ENCODE measurements at regions not wholly inside any gene's neighbourhood (a gene's known extent, or its start where the extent isn't known, plus 50 kb on each side); places are given as distances from the start of the nearest gene placed in this dataset.

- CTCF ChIA-PET = interaction anchor here (0.8 kb wide), 2 partner anchors 9 to 570 kb away, joined by 3 to 6 read pairs; no protein-coding TSS in a partner anchor
- H2AFZ ChIP-seq (ENCODE audit: low read depth, low read length) = peak overlapping the region; percentile 52
- no peak overlapping the region for H3K4me3 ChIP-seq (replicated peaks in 1 of 3; ENCODE audit: insufficient read depth in 1 of 3, low read depth in 1 of 3, low read length in 3 of 3)
- peaks cover 2 to 3% of the 10 kb centered on the region in 2 experiments for H3K36me3 ChIP-seq (ENCODE audit: control insufficient read depth in 2 of 2, extremely low read depth in 1 of 2, insufficient read depth in 2 of 2, low read length in 2 of 2)
- POLR2A ChIA-PET = no interaction called here
- no peak for FAIRE-seq
- TF ChIP-seq GATA2 (IDR thresholded peaks at IDR 0.05; ENCODE audit: insufficient read depth, insufficient read length, low read depth, low read length) (no peak), FOS (IDR thresholded peaks at IDR 0.05; ENCODE audit: borderline replicate concordance, insufficient read depth, low read length) (no peak), POLR2AphosphoS5 (IDR thresholded peaks at IDR 0.05; ENCODE audit: insufficient read depth, low read depth, low read length) (no peak), MAX (IDR thresholded peaks at IDR 0.05; ENCODE audit: insufficient read depth, insufficient read length) (no peak), JUN (IDR thresholded peaks at IDR 0.05; ENCODE audit: borderline replicate concordance, insufficient read depth, insufficient read length, low read depth) (no peak), POLR2A (IDR thresholded peaks at IDR 0.05; ENCODE audit: low read depth, low read length) (no peak), MYC (IDR thresholded peaks at IDR 0.05; ENCODE audit: low read depth, low read length) (no peak), EZH2 (IDR thresholded peaks at IDR 0.05; ENCODE audit: borderline replicate concordance, low read depth, low read length, severe bottlenecking) (no peak), CTCF (IDR thresholded peaks at IDR 0.05; ENCODE audit: extremely low read depth in 1 of 2, insufficient read depth in 1 of 2, low read depth in 1 of 2, low read length in 2 of 2) (no peak)
- peaks cover 13% of the 10 kb centered on the region for H3K79me2 ChIP-seq (ENCODE audit: control insufficient read depth, insufficient read depth, low read length)
- no peaks in the 10 kb centered on the region for H3K9me1 ChIP-seq (replicated peaks; ENCODE audit: control insufficient read depth, extremely low read depth, insufficient read depth, low read length)
- intact Hi-C loops (cut with micrococcal nuclease) (loop anchor here (10.0 kb wide), 1 partner anchor 562 kb away; no protein-coding TSS in a partner anchor), dilution Hi-C loops (cut with MboI; ENCODE audit: extremely low pct_ligation_motif_present, low sequenced_read_pairs) (no loop called here)
- no peaks in the 10 kb centered on the region for H3K9me3 ChIP-seq (replicated peaks; ENCODE audit: control insufficient read depth, insufficient read depth, low read length)
- no peaks in the 10 kb centered on the region for H3K27me3 ChIP-seq (ENCODE audit: control insufficient read depth in 2 of 2, insufficient read depth in 2 of 2, low read length in 2 of 2)
- H3K9ac ChIP-seq (replicated peaks; ENCODE audit: extremely low read depth, insufficient read depth, low read length) = peak overlapping the region; percentile 42
- TSS peak; percentile 79 for BruUV-seq (replicated peaks)
- H3K4me2 ChIP-seq (ENCODE audit: insufficient read depth, low read length) = peak overlapping the region; percentile 23
- H3K4me1 ChIP-seq (ENCODE audit: control insufficient read depth, extremely low read depth, insufficient read depth, low read length) = peaks cover 8% of the 10 kb centered on the region
- peak overlapping the region; percentile 67 for H3K27ac ChIP-seq (ENCODE audit: insufficient read depth, low read depth, low read length)
- no peak for DNase-seq (ENCODE audit: low read depth, low spot score)
- no peaks in the 10 kb centered on the region for H4K20me1 ChIP-seq (replicated peaks; ENCODE audit: control insufficient read depth, extremely low read depth, insufficient read depth, low read length)
Measured at GRCh38 chr5:8456846-8457186, 587.9 kb downstream of the MTRR start.

All from endothelial cell of umbilical vein (primary cell).